Bronchial epithelial cell (primary cell): ENCODE measurements at regions not wholly inside any gene's neighbourhood (a gene's known extent, or its start where the extent isn't known, plus 50 kb on each side); places are given as distances from the start of the nearest gene placed in this dataset.
A peak's percentile ranks its signal among the peaks of the same experiment; 100 is the strongest.
"Not testable (repeated sequence)": the region's sequence is repeated elsewhere in the genome, so short reads cannot be mapped to it uniquely, and the experiment has no call there.

ENCODE experiments used
- DNase-seq: peaks from one replicate; pipeline ENCODE4 v3.0.0-alpha.2; 2010; ENCODE audit warnings: low read depth
- FAIRE-seq: peaks from 2 replicates; lab custom pipeline; 2011; peaks lifted over from hg19 to GRCh38; lab: Jason Lieb, UNC
- H3K27me3 ChIP-seq: 2 replicates; pipeline ENCODE4 v1.5.1; 2011; ENCODE audit warnings: low read length; ENCODE audit not compliant: control insufficient read depth, insufficient read depth
- H3K36me3 ChIP-seq: 2 replicates; pipeline ENCODE4 v1.5.1; 2011; ENCODE audit warnings: low read length; ENCODE audit not compliant: control insufficient read depth, insufficient read depth
- H3K4me3 ChIP-seq: 2 replicates; pipeline ENCODE4 v1.5.1; 2011; ENCODE audit warnings: mild to moderate bottlenecking, low read depth, low read length, control low read depth
- TF ChIP-seq, protein P1 (sequence below): IDR thresholded peaks from 2 replicates; pipeline ENCODE4 v1.5.1; 2011; ENCODE audit warnings: mild to moderate bottlenecking, moderate library complexity, low read length, control low read depth, inconsistent platforms; ENCODE audit not compliant: insufficient read depth, severe bottlenecking

DNA sequence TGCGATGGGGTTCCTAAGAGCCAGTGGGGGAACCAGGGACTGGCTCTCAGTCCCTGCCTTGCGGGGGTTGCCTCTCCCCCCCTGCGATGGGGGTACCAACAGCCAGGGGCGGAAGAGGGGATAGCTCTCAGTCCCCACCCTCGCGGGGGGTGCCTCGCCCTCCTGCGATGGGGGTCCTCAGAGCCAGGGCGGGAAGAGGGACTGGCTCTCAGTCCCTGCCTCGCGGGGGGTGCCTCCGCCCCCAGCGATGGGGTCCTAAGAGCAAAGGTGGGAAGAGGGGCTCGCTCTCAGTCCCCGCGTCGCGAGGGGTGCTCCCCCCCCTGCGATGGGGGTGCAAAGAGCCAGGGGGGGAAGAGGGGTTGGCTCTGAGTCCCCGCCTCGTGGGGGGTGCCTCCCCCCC lies 162.0 kb downstream of the ATP6V0E2 start:
- FAIRE-seq, H3K27me3 ChIP-seq, DNase-seq, H3K36me3 ChIP-seq, H3K4me3 ChIP-seq: not testable (repeated sequence)

DNA sequence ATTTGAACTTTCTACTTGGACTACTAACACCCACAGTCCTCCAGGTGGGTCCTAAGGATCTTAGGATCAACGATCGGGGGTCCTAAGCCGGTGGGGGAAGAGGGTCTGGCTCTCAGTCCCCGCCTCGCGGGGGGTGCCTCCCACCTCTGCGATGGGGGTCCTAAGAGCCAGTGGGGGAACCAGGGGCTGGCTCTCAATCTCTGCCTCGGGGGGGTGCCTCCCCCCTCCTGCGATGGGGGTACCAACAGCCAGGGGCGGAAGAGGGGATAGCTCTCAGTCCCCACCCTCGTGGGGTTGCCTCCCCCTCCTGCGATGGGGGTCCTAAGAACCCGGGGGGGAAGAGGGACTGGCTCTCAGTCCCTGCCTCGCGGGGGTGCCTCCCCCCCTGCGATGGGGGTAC lies 165.3 kb downstream of the ATP6V0E2 start:
- DNase-seq, FAIRE-seq, H3K27me3 ChIP-seq, H3K36me3 ChIP-seq, H3K4me3 ChIP-seq: not testable (repeated sequence)

DNA sequence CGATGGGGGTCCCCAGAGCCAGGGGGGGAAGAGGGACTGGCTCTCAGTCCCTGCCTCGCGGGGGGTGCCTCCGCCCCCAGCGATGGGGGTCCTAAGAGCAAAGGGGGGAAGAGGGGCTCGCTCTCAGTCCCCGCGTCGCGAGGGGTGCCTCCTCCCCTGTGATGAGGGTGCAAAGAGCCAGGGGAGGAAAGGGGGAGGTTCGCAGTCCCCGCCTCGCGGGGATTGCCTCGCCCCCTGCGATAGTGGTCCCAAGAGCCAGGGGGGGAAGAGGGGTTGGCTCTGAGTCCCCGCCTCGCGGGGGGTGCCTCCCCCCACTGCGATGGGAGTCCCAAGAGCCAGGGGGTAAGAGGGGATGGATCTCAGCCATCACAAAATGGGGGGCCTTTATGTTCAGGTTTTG lies 168.5 kb downstream of the ATP6V0E2 start:
- not testable (repeated sequence) for DNase-seq, H3K36me3 ChIP-seq, H3K4me3 ChIP-seq, FAIRE-seq, H3K27me3 ChIP-seq

DNA sequence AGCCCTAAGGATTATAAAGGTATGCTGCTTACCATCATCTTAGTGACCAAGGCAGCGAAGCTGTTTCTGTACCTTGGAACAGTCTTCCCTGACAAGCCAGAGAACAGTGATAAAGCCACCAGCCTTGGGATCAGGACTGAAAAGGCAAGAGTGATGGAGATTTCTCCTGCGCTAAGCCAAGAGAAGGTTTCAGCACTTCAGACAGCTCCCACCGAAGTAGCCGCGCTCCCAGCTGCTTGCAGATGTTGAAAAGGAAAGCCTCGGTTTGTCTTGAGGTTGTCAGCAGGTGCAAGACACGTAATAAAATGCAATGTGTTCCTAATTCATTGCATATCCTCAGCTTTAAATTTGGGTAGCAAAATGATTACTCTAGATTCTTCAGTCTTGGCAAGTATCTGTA lies 171.0 kb downstream of the ATP6V0E2 start:
- H3K4me3 ChIP-seq, H3K27me3 ChIP-seq, H3K36me3 ChIP-seq: not testable (repeated sequence)
- peak; percentile 40 for DNase-seq
- FAIRE-seq: peak; percentile 85

DNA sequence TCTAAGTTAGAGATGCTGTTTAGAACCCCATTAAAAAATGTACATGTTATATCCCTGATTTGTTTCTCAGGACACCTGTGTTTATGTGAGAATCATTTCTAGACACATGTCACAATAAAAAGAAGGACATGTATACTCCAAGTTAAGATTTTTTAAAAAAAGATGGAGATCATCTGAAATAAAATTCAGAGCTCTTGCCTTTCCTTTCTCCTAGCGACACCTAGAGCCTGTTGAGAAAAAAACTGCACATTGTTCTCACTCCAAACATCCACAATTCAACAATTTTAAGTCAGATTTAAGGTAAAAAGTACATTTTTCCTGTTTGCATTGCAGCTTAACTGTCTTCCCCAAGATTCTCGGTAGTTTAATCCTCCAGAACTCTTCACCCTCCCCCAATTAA lies 171.8 kb downstream of the ATP6V0E2 start:
- FAIRE-seq, H3K36me3 ChIP-seq, H3K4me3 ChIP-seq, DNase-seq, H3K27me3 ChIP-seq: not testable (repeated sequence)

DNA sequence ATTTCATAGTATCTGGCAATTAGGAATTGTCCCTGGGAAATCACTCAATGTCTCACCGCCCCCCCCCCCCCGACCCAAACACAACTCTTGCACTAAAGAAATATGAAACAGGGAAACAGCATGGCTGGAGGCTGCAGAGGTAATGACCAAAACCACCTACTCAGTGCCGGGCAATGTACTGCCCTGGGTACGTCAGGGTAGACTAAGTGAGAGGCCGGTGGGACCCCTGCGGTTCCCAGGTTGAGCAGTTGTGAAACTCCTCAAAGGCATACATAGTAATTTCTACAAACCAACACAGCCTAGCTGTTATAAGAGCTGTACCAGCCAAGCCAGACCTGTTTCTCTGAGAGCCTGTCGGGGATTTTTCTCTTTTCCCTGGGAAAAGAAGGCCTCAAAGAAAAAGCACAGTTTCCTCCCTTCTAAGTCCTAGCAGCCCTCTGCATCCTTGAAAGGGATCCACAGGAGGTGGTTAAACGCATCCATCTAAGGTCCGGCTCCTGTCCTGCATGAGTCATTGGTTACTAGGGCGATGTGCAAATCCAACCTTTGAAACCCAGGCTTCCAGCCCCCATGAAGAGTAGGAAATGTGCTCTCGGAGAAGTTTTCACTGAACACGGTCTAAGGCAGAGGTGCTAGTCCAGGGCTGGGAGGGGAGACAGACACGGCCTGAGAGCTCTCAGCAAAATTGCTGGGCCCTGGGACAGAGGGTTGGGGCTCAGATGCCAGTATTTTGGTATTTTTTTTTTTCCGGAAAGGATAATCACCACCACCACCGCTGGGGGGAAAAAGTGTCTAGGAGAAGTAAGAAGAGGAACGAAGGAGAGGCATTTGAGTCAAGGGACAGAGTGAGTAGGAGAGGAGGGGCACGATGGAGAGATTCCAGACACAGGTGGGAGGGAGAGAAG lies 172.8 kb downstream of the ATP6V0E2 start:
- H3K27me3 ChIP-seq, H3K4me3 ChIP-seq, DNase-seq, H3K36me3 ChIP-seq: not testable (repeated sequence)
- FAIRE-seq: peak; percentile 90

DNA sequence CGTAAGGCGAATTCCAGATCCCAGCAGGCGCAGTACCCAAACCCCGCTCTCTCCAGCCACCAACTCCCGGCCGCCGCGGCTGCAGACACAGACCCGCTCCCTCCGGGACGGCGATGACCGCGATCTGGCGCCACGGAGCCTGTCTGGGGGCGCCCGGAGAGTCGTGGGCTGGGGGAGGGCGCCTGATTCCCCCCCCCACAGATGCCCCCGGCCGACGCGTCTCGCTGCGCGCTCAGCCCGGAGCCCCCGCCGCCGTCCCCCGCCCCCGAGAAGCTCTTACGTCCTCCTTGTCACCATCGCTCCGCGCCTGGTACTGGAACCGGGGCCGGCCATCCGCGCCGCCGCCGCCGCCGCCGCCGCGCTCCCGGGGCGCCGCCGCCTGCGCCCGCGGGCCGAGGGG lies 173.6 kb downstream of the ATP6V0E2 start:
- not testable (repeated sequence) for H3K27me3 ChIP-seq, H3K36me3 ChIP-seq, FAIRE-seq, DNase-seq, H3K4me3 ChIP-seq

DNA sequence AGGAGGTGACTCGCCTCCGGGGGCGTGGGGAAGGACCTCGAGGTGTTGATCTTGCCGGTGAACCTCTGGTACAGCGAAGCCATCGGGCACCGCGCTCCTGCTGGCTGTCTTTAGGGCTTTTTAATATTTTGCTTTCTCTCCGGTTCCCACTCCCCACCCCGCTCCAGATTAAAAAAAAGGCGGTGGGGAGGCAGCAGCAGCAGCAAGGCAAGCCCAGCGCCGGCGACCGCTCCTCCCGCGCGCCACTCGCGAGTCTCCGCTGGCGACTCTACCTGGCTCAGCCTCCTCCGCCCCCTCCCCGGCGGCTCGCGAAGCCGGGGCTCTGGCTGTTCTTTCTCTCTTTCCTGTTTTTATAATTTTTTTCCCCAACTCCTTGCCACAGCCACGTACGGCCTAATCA lies 174.0 kb downstream of the ATP6V0E2 start:
- H3K27me3 ChIP-seq, FAIRE-seq, H3K36me3 ChIP-seq, DNase-seq: not testable (repeated sequence)
- peak overlapping the region; percentile 10 for H3K4me3 ChIP-seq

DNA sequence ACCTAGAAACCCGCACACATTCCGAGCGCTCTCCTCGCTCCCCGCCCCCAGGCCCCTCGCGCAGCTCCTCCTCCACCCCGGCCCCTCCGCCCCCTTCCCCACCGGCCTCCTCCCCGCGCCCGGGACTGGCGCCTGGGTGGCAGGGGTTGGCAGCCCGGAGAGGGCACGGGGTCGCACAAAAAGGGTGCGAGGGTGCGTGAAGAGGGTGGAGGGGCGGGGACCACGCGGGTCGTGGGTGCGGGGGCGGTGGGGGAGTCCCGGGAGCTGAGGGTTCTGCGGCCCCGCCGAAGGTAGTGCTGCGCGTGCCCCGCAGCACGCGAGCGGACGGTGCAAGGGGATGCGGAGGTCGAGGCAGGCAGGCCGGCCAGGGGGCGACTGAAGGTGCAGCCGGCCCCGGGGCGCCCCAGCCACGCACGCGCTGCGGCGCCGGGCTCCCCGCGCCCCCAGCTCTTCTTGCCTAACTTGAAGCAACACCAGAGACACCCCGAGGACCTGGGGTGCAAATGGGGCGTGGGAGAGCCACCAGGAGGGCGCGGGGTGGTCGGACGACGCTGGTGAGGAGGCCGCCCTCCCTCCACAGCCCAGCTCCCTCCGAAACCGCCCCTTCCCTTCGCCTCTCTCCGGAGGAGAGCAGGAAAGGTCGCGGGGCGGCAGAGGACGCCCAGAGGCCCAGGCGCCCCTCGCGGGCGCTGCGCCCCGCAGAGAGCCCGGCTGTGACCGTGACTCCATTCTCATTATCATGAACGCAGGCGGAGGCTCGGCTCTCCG lies 174.7 kb downstream of the ATP6V0E2 start:
- not testable (repeated sequence) for FAIRE-seq, DNase-seq, H3K36me3 ChIP-seq, H3K27me3 ChIP-seq
- peak overlapping the region; percentile 27 for H3K4me3 ChIP-seq

DNA sequence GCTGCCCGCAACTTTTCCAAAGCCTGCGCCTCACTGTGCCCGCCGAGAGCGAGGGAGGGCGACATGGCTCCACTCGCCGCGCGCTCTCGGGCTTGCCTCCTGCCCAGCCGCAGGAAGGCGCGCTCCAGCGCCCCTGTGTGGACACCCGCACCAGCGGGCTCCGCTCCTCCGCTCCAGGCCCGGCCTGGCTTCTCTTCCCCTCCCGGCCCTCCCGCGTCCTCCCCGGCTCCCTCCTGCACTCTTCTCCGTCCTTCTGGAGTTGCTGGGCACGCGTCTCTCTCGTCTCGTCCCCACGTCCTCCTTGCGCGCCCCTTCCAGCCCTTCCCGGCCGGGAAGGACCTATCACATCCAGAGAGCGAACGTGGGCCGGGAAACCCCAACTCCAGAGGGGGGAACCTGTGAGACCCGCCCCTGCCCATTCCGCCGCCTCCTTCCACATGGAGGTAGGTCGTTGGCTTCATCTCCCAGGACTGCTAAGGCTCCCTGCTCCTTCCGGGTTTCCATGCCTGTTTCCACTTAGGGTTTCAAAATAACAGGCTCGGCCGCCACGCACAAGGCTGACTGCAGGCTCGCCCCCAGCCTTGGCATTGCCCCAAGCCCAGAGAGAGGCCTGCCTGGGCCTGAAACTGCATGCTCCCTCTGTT lies 175.4 kb downstream of the ATP6V0E2 start:
- DNase-seq: peak; percentile 73
- H3K4me3 ChIP-seq: peak overlapping the region; percentile 35

DNA sequence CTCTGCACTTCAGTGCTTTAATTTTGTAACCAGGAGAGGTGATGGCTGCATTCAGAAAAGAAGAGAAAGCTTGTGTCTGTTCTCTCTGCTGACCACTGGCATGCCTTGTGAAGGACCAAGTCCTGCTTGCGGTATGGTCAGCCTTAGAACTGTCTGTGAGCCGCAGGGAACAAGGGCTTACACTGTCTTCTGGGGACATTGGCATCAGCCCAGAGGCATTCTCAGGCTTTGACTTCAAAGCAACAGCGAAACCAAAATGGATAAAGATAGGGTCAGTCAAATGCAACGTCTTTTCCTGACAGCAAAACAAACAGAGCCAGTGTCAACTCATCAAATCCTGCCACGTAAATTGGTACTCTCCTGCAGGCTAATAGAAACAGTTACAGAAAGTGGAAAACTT lies 179.6 kb downstream of the ATP6V0E2 start:
- H3K27me3 ChIP-seq, DNase-seq, H3K36me3 ChIP-seq, H3K4me3 ChIP-seq, FAIRE-seq: not testable (repeated sequence)

More for the DNA sequence above, 175.4 kb downstream of the ATP6V0E2 start:
- not testable (repeated sequence) for FAIRE-seq, H3K36me3 ChIP-seq, H3K27me3 ChIP-seq
- TF ChIP-seq, protein P1, sequence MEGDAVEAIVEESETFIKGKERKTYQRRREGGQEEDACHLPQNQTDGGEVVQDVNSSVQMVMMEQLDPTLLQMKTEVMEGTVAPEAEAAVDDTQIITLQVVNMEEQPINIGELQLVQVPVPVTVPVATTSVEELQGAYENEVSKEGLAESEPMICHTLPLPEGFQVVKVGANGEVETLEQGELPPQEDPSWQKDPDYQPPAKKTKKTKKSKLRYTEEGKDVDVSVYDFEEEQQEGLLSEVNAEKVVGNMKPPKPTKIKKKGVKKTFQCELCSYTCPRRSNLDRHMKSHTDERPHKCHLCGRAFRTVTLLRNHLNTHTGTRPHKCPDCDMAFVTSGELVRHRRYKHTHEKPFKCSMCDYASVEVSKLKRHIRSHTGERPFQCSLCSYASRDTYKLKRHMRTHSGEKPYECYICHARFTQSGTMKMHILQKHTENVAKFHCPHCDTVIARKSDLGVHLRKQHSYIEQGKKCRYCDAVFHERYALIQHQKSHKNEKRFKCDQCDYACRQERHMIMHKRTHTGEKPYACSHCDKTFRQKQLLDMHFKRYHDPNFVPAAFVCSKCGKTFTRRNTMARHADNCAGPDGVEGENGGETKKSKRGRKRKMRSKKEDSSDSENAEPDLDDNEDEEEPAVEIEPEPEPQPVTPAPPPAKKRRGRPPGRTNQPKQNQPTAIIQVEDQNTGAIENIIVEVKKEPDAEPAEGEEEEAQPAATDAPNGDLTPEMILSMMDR: peak; percentile 24

DNA sequence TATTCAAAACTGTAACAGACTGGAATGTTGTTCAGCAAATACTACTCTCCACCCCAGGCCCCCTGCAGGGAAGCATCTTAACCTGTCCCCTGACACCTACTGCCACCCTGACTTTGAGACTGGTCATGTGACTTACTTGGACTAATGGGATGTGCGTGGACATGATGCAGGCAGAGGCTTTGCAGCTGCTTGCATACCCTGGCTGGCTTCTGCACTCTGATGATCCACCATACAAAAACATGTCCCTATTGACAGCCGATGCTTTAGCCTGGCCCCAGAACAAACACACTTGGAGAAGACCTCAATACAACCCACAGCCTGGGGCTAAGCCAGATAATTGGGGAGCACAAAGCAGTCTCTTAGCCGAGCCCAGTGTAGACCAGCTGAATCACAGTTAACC lies 180.5 kb downstream of the ATP6V0E2 start:
- DNase-seq, H3K27me3 ChIP-seq, H3K36me3 ChIP-seq, H3K4me3 ChIP-seq, FAIRE-seq: not testable (repeated sequence)
